Stimulated activated CD4-positive, alpha-beta T cell treated with anti-CD3 and anti-CD28 coated beads, Interleukin-2, amount 100 ng/mL, for 4 hours (primary cell): ENCODE measurements at regions not wholly inside any gene's neighbourhood (a gene's known extent, or its start where the extent isn't known, plus 50 kb on each side); places are given as distances from the start of the nearest gene placed in this dataset.

Experiments
- DNase-seq: peaks from one replicate; pipeline ENCODE4 v3.0.0-alpha.2; 2020; ENCODE audit warnings: low read depth

- no peak for DNase-seq
Observed at GRCh38 chr19:29397748-29398147, 128.0 kb upstream of the VSTM2B start.

DNA sequence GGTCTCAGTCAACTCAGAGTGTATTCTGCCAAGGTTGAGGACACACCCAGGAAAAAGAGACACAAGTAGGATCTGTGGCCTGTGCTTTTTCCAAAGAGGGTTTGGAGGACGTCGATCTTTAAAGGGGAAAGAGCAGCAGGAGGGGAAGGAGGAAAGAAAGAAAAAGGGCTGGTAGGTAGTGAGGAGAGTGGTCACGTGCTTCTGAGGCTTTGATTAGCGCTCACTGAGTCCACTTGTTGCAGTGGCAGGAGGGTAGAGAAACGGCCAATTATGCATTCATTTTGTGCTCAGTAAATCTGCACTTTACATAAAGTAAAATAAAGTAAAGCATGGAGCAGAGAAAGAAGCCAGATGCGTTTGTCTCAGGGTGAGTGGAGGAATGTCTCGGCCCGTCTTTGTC lies 126.0 kb upstream of the VSTM2B start:
- DNase-seq = no peak

DNA sequence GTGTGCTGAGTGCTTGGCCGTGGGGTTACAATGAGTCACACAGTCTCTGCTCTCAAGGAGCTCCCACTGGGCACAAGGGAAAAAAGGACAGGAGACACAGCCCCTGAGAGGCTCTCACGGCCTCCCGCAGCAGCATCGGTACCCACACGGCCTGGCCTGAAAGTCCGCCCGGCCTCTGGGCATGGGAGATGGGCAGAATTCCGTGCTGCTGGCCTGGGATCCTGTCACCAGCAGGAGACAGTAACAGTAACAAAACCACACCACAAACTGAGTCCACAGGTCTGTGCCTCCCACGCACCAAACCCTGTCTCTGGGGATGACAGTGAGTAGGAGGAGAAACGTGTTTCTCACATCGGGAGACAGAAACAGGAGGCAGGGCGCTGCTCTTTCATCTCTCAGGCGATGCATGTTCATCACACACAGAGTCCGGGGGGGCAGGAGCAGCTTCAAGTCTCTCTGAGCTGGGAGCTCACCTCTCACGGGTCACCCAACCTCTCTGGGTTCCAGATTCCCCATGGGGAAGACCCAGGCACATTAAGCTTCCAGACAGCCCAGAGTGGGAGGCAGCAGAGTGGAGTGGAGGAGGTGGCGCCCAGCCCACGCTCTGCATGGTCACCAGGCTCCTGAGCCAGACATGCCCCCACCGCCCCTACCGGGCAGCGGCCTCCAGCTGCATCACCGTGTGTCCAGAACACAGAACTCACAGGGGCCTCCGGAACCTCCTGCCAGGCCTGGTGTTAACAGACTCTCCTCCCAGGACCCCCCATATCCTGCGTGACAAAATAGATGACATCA lies 124.7 kb upstream of the VSTM2B start:
- DNase-seq = no peak

DNA sequence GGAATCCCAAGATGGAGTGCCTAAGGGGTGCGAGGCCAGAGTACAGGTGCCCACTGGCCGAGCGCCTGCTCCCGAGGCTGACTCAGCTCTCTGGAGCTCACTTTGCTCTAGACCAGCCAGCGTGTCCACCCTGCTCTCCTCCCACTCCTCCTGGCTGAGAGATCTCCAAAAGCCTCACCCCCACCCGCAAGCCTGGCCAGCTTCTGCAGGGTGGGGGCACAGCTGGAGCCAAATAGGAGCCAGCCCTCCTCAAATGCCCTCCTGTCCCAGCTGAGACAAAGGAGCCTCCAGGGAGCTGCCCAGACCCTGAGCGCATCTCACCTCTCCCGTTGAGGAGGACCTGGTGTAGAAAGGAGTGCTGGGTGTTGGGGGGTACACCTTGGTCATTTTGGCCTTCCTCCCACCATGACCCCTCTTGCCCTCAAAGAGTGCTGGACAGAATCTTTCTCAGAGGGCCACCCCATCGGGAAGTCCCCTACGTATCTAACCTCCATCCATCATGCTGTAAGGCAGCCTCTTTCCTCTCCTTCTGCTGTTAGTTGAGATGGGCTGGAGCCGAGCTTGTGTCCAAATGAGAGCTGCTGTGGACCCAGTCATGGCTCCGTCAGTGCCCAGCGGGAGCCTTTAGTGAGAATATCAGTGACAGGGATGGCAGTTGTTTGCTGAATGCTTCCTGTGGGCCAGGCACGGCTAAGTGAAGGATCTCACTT lies 123.9 kb upstream of the VSTM2B start:
- no peak for DNase-seq

DNA sequence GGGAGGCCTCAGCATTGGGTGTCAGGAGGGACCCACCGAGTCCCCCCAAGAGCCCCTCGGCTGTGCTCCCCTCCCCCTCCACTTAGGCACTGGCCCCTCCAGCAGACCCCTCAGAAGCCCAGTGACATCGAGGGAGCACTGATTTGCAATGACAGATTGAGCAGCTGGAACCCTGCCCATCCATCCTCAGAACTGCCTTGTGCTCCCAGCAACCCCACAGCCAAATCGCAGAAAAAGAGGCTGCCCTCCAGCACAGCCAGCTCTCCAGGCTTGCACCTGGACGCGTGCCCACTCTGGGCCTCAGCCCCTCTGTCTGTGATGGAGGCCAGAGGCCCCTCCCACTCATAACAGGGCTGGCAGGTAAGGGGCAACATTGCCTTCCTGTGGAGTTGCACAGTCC lies 123.2 kb upstream of the VSTM2B start:
- DNase-seq = no peak

- no peak for DNase-seq
Observed at GRCh38 chr19:29404015-29404414, 121.8 kb upstream of the VSTM2B start.

- DNase-seq = no peak
Observed at GRCh38 chr19:29404951-29405727, 120.7 kb upstream of the VSTM2B start.

DNA sequence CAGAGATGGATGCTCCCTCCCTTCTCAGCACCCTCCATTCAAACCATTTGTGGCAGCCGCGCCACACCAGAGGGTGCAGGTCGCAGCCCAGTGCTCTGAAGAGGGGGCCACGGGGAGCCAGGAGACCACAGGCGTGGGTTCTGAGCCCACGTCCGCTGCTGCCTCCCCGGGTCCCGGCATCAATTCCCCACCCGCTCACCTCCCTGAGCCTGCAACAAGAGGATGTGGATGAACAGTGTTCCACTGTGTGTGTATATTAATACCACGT lies 120.1 kb upstream of the VSTM2B start:
- no peak for DNase-seq

- DNase-seq = no peak
Observed at GRCh38 chr19:29409076-29409862, 116.5 kb upstream of the VSTM2B start.

GRCh38 chr19:29410601-29411000 lies 115.2 kb upstream of the VSTM2B start:
- DNase-seq = no peak

DNA sequence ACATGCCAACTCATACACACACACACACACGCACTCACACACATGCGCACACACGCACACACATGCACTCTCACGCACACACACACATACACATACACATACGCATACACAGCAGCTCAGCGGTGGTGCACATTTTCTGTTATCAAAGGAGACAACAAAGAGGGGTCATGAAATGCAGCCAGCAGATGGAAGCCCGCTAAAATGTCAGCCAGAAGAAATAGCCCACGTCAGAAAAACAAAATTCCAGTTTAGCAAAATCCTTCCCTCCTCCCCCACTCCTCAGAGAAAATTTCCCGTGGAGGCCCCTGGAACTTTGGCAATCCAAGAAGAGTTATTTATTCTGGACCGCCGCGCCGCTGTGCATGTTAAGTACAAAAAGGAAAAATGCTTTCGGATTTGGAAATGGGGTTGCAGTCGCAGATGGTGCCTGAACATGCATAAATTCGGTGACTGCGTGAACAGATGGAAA lies 114.6 kb upstream of the VSTM2B start:
- DNase-seq = no peak

DNA sequence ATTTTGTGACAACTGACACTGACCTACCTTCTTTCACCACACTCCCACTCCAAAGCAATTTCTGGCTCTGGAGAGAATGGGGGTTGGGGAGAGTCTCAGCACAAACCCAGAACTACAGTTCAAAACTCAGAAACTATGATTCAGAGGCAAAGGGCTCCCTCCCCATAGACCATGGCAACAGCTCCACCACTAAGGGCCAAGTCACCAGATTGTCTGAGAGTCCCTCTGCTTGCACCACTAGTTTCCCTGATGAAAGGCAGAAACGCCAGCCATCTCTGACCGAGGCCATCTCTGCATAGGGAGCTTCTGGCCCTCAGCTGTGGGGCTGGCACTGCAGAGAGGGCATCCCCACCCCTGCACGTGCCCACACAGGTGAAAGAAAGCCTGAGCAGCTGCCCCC lies 112.4 kb upstream of the VSTM2B start:
- no peak for DNase-seq

DNA sequence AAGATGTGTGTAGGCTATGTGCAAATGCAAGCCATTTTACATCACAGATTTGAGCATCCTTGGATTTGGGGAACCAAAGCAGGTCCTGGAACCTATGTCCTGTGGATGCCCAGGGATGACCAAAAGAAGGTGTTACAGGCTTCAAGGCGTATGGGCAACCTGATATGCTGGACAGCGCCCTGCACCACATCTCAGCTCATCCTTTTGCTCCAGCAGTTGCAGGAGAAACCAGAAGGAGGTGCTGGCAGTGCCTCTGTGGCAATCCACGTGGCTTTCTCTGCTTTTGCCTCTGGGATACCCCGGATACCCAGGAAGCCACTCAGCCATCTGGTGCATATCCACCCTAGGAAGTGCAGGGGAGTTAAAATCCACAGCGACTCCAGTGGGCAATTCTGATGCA lies 110.3 kb upstream of the VSTM2B start:
- DNase-seq = no peak

DNA sequence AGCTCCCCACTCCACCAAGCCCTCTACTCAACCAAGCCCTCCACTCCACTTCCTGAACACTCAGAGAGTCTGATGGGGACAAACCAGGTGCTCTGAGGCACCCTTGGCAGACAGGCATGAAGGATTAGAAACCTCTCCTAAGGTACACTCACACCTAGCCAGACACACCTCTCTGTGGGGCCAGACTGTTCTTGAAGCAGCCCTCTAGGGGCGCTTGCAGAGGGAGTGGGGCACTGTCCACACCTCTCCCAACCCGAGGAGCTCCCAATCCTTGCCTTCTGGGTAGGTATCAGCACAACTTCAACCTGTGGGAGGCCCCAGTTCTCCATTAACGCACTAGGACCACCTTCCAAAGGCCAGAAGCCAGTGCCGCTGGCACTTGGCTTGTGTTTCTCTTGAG lies 108.7 kb upstream of the VSTM2B start:
- no peak for DNase-seq

DNA sequence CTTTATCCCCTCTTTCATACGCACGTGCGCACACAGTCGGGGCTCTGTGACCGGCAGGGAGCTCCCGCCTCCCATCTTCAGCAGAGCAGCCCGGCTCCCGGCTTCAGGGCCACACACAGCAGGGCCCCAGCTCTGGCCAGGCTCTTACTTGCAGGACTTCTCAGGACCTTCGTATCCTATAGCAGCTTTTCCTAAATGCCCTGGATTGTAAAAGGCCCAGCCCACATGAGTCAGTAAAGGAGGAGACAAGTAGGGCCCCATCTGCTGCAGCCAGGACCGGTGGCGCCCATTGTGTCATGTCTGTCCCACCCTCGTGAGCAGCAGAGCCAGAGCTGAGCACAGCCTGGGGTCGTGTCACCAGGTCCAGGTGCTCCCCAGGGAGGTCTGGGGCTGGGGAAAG lies 107.6 kb upstream of the VSTM2B start:
- DNase-seq = no peak

- no peak for DNase-seq
Observed at GRCh38 chr19:29420065-29420464, 105.7 kb upstream of the VSTM2B start.

GRCh38 chr19:29420482-29421195 lies 105.2 kb upstream of the VSTM2B start:
- DNase-seq = no peak

DNA sequence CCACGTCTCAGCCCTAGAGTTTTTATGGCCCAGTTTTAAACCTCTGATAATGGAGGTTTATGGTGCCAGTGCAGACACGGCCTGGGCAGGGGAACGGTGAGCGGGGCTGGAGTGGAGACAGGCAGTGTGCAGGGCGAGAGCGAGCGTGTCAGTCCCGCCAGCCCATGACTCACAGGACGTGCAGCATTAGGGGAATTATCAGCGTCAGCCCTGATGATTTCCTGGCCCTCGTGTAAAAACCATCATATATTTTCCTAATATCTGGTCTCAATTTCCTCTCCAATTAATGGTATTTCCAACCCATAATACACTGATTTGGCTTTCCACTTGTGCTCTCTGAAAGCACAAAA lies 104.6 kb upstream of the VSTM2B start:
- no peak for DNase-seq

- DNase-seq = no peak
Observed at GRCh38 chr19:29422047-29422446, 103.7 kb upstream of the VSTM2B start.

DNA sequence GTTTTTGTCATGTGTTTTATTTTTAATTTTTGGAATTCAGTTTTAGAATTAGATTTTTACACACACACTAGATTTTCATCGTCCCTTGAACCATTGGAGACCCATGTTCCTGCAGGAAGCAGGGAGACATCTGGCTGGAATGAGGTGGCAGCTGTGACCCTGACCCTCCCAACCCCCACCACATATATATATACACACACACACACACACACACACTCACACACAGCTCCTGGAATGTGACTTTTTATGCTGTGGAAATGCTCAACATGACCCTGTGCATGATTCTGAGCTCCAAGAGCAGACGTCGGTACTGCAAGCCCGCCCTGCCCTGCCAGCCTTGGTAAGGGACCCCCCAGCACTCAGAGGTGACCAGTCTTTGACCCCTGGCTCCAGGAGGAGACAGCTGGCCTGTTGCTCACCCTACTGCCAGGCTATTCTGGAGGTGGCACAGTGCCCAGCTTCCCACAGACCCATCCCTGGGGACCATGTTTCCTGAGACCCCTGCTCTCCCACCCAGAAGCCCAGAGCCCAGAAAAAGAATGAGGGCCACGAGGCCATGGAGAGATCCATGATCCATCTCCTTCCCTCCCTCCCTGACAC lies 103.2 kb upstream of the VSTM2B start:
- DNase-seq = no peak

GRCh38 chr19:29428071-29428470 lies 97.7 kb upstream of the VSTM2B start:
- DNase-seq = no peak
